NCI-H2171 treated with DMSO at 0.1 percent for 48 hours (cell line): ENCODE measurements at regions not wholly inside any gene's neighbourhood (a gene's known extent, or its start where the extent isn't known, plus 50 kb on each side); places are given as distances from the start of the nearest gene placed in this dataset.

Source experiments
- DNase-seq: peaks from one replicate; lab custom pipeline; 2025; lab: John Stamatoyannopoulos, UW

GRCh38 chr10:111831058-111831457, 352.5 kb downstream of the GPAM start:
- DNase-seq: no peak

GRCh38 chr10:111833251-111833650, 350.3 kb downstream of the GPAM start:
- no peak for DNase-seq

- no peak for DNase-seq
Observed at GRCh38 chr10:111835574-111835973, 348.0 kb downstream of the GPAM start.

- no peak for DNase-seq
Observed at GRCh38 chr10:111836064-111836463, 347.5 kb downstream of the GPAM start.

DNA sequence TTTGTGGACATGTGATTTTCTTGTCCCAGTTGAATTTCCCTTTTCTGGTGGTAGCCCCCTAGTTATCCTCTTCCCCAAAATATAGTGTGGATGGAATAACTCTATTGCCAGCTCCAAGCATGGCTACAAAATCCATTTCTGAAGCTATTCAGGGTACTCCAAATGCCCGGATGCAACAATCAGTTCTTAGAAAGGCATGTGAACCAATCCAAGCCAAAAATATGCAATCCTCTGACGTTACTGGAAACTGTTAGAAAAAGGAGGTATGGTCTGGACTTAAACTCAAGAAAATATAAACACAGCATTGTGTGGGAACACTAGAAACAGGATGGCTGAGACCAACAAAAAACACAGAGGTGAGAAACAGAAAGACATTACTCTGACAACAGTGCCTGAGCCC, 347.0 kb downstream of the GPAM start:
- DNase-seq: no peak

DNA sequence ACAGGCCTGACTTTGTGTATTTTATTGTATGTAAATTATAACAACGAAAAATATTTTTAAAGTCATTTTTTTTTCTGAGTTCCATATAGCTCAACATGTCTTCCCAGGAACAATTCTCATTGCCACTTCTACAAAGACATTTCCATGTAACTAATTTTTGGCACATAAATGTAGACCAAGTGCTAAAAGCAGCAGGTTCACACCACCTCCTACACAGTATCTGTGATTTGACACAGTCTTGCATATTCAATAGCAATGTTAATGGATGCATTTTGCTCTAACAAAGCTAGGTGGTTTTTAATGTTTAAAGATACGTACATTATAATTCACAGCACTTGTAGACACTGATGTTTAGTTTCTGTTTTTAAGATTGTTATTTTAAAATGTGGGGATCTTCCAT, 346.5 kb downstream of the GPAM start:
- DNase-seq: no peak

GRCh38 chr10:111837985-111838384, 345.6 kb downstream of the GPAM start:
- DNase-seq: no peak

- DNase-seq: no peak
Observed at GRCh38 chr10:111840546-111840945, 343.0 kb downstream of the GPAM start.

DNA sequence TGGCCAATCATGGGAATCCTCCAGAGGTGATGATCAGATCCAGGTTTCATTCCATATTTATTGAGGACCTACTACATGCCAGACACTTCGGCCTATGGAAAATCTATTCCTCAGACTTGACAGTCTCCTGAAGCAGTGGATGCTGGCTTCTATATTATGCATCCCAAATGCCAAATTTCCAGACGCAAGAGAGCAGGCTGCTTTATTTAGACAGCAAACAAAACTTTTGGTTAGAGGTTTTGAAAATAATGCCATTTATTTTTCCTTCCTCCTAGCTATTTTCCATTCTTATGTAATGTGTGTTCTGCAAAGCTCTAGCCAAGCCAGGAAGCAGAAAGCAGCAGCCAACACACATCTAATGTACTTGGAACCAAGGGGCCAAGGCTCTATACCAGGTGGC, 330.8 kb downstream of the GPAM start:
- no peak for DNase-seq

GRCh38 chr10:111856631-111857030, 326.9 kb downstream of the GPAM start:
- no peak for DNase-seq

- DNase-seq: no peak
Observed at GRCh38 chr10:111865550-111865949, 318.0 kb downstream of the GPAM start.

DNA sequence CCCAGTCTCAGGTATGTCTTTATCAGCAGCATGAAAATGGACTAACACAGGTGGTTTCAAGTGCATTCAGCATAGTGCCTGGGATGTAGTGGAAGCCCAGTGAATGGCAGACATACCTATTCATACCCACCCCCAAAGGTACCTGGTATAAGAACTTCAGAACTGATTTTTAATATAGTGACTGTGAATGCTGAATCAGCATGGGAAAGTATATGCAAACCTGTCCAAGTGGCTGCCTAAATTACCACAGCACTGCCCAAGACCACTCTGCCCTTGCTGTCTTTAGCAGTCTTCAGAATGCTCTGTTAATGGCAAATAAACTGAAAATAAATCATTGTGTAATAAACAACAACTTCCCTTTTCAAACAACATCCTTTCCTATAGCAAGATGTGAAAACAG, 312.1 kb downstream of the GPAM start:
- DNase-seq: no peak

GRCh38 chr10:111872591-111872990, 311.0 kb downstream of the GPAM start:
- no peak for DNase-seq

GRCh38 chr10:111873041-111873440, 310.5 kb downstream of the GPAM start:
- DNase-seq: no peak

GRCh38 chr10:111873621-111874135, 309.9 kb downstream of the GPAM start:
- no peak for DNase-seq

GRCh38 chr10:111874576-111874975, 309.0 kb downstream of the GPAM start:
- DNase-seq: no peak

DNA sequence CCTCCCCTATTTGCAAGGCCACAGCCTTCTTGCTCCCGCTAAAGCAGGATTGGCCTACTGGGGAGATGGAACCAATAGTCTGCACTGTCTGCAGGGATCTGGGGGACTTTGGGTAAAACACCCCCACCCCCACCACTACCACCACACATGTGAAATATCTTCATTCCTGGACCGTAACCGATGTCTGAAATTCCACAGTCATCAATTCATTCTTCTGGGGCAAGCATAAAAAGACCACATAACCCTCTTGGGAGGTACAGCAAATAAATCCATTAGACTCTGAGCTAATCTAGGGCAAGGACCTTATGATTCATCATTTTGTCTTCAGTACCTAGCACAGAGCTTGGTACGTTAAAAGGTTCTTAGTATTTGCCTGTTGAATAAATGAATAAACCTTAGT, 307.8 kb downstream of the GPAM start:
- DNase-seq: no peak

- DNase-seq: no peak
Observed at GRCh38 chr10:111877258-111877657, 306.3 kb downstream of the GPAM start.

GRCh38 chr10:111879969-111880368, 303.6 kb downstream of the GPAM start:
- DNase-seq: no peak

DNA sequence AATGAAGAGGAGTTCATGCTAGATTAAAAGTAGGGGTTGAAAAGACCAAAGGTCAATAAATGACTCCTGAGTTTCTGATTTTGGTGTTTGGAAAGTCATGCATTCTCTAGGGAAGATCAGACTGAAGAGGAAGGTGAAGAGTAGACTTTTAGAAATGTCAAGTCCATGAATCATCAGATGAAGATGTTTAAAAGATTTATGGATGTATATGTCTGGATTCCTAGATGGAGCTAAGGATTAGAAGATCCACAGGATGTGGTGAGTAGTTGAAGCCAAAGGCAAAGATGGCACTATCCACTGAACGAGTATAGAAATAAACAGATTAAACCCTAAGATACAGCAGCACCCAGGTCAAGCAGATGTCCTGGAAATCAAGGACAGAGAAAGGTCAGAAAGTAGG, 298.5 kb downstream of the GPAM start:
- DNase-seq: no peak

DNA sequence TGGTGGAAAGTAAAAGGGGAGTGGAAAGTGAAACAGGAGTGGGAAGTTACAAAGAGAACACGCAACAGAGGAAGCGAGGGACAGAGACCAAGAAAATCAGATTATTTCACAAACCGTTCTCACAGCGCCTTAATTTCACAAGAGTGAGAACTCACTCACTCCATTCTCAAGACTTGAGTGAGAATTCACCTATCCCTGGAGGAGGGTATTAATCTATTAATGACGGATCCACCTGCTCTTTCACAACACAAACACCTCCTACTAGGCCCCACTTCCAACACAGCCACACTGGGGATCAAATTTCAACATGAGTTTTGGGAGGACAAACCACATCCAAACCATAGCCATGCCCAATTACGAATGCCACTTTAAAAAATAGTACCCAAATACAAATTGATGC, 297.6 kb downstream of the GPAM start:
- DNase-seq: no peak

GRCh38 chr10:111887266-111887665, 296.3 kb downstream of the GPAM start:
- no peak for DNase-seq

GRCh38 chr10:111890046-111890445, 293.5 kb downstream of the GPAM start:
- DNase-seq: no peak

DNA sequence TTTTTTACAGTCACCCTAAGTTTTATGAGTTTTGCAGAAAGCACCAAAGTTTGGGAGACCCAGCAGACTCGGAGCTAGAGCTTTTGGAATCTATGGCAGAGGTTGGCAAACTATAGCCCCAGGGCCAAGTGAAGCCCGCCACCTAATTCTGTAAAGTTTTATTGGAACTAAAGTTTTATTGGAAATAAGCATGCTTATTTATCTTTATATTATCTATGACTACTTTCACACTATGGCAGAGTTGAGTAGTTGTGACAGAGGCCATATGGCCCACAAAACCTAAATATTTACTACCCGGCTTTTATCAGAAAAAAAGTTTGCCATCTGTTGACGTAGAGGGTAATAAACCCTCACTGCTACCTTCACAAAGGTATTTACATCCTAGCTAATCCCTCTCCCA, 267.6 kb downstream of the GPAM start:
- DNase-seq: no peak

GRCh38 chr10:111921821-111922220, 261.7 kb downstream of the GPAM start:
- DNase-seq: no peak
